ENCODE measurements at regions not wholly inside any gene's neighbourhood (a gene's known extent, or its start where the extent isn't known, plus 50 kb on each side); places are given as distances from the start of the nearest gene placed in this dataset.

GRCh38 chr21:35606146-35606545, 454.2 kb downstream of the SETD4 start:
- Histone ChIP-seq H3K27me3 (no peaks in the 10 kb centered on the region), H3K36me3 (no peaks in the 10 kb centered on the region), H3K27ac (no peak overlapping the region), H3K4me1 (no peaks in the 10 kb centered on the region), H3K4me3 (no peak overlapping the region), H3K9me3 (no peaks in the 10 kb centered on the region)
- TF ChIP-seq POLR2A (IDR thresholded peaks at IDR 0.05): no peak
- TF ChIP-seq CTCF (IDR thresholded peaks at IDR 0.05): no peak
- DNase-seq: no peak

DNA sequence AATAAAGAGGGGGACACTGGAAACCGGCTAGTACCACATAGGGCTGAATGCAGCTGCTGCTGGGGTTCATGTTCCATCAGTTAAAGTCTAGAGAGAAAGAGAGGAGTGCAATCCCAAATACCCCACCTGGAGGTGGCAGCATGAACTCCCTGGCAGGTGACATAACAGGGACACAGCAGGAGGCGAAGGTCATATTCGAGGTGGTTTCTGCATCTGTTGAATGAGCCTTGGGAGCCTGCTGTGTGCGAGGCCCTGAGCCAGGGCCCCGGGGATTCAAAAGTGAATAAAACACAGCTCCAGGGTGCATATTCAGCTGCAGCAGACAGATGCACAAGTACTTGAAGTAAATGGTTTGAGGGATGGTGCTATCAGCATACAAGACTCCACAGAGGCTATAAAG, 456.8 kb downstream of the SETD4 start:
- H3K27ac ChIP-seq: no peak overlapping the region
- TF ChIP-seq CTCF (IDR thresholded peaks at IDR 0.05) (peak in 1 of 6 experiments; percentile 23), POLR2A (IDR thresholded peaks at IDR 0.05) (no peak)
- DNase-seq: no peak
- H3K9me3 ChIP-seq: no peaks in the 10 kb centered on the region
- no peaks in the 10 kb centered on the region for H3K27me3 ChIP-seq
- H3K4me1 ChIP-seq: no peaks in the 10 kb centered on the region
- H3K4me3 ChIP-seq: no peak overlapping the region
- H3K36me3 ChIP-seq: no peaks in the 10 kb centered on the region

GRCh38 chr21:35602811-35603362, 457.4 kb downstream of the SETD4 start:
- H3K27ac ChIP-seq: no peak overlapping the region
- H3K36me3 ChIP-seq: no peaks in the 10 kb centered on the region
- no peaks in the 10 kb centered on the region for H3K4me1 ChIP-seq
- H3K27me3 ChIP-seq: no peaks in the 10 kb centered on the region
- no peaks in the 10 kb centered on the region for H3K9me3 ChIP-seq
- TF ChIP-seq POLR2A (IDR thresholded peaks at IDR 0.05): no peak
- TF ChIP-seq CTCF (IDR thresholded peaks at IDR 0.05): no peak
- DNase-seq: no peak
- no peak overlapping the region for H3K4me3 ChIP-seq

- Histone ChIP-seq H3K9me3 (no peaks in the 10 kb centered on the region), H3K27me3 (no peaks in the 10 kb centered on the region), H3K4me1 (no peaks in the 10 kb centered on the region), H3K27ac (no peak overlapping the region), H3K4me3 (no peak overlapping the region), H3K36me3 (no peaks in the 10 kb centered on the region)
- TF ChIP-seq CTCF (IDR thresholded peaks at IDR 0.05) (no peak), POLR2A (IDR thresholded peaks at IDR 0.05) (no peak)
- DNase-seq: no peak
Measured at GRCh38 chr21:35601211-35601610, 459.1 kb downstream of the SETD4 start.

DNA sequence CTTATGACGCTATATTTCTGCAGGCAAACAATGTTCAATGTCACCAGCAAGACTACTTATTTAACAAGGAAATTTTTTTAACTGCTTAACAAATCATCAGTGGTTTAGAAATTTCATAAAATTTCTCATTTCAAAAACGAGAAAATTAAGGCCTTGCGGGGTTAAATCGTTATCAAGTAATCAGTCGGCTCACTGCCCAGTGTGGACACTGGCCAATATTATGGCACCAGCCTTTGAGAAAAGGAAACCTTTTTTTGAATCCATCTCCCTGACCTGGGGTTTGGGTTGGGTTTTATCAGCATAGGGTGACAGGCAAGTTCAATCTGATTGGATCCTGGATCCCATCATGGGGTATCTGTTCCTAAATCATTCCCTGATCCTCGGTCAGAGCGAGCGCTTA, 461.2 kb downstream of the SETD4 start:
- no peak overlapping the region for H3K4me3 ChIP-seq
- no peaks in the 10 kb centered on the region for H3K36me3 ChIP-seq
- TF ChIP-seq POLR2A (IDR thresholded peaks at IDR 0.05): no peak
- no peak for TF ChIP-seq CTCF (IDR thresholded peaks at IDR 0.05)
- no peaks in the 10 kb centered on the region for H3K9me3 ChIP-seq
- no peaks in the 10 kb centered on the region for H3K4me1 ChIP-seq
- H3K27ac ChIP-seq: no peak overlapping the region
- no peak for DNase-seq
- no peaks in the 10 kb centered on the region for H3K27me3 ChIP-seq
